H1 (cell line): ENCODE measurements at regions not wholly inside any gene's neighbourhood (a gene's known extent, or its start where the extent isn't known, plus 50 kb on each side); places are given as distances from the start of the nearest gene placed in this dataset.

ENCODE experiments used
- CTCF ChIA-PET: fragments of 300-600 bp; sonication (Branson Sonifier 250); formaldehyde crosslinking; loops from one replicate; lab custom pipeline; 2021; ENCODE audit not compliant: partially characterized antibody; lab: Charles Lee
- POLR2A ChIA-PET: fragments of 300-600 bp; sonication (Branson Sonifier 250); formaldehyde crosslinking; loops from one replicate; lab custom pipeline; 2021; ENCODE audit warnings: inconsistent platforms; ENCODE audit not compliant: partially characterized antibody; lab: Charles Lee
- DNase-seq, 2 experiments: peaks; one replicate each; pipeline versions ENCODE4 v3.0.0 to v3.0.0-alpha.2; 2010 to 2022; ENCODE audit warnings: low spot score in 2 of 2, low read depth in 1 of 2, mixed read lengths in 1 of 2
- FAIRE-seq: peaks from 2 replicates; lab custom pipeline; 2011; peaks lifted over from hg19 to GRCh38; lab: Jason Lieb, UNC
- H2AFZ ChIP-seq: 2 replicates; pipeline ENCODE4 v1.8.1; 2012; ENCODE audit warnings: low read length, inconsistent platforms
- H2AK5ac ChIP-seq: 2 replicates; pipeline ENCODE4 v1.6.1; 2013; ENCODE audit warnings: low read depth, low read length
- H2BK120ac ChIP-seq: replicated peaks from 2 replicates; pipeline ENCODE3; 2013; ENCODE audit warnings: low read depth, low read length, inconsistent platforms
- H2BK12ac ChIP-seq: 2 replicates; pipeline ENCODE4 v1.6.1; 2013; ENCODE audit warnings: low read depth, low read length
- H2BK15ac ChIP-seq: 2 replicates; pipeline ENCODE4 v1.6.1; 2013; ENCODE audit warnings: low read length
- H2BK20ac ChIP-seq: 2 replicates; pipeline ENCODE4 v1.6.1; 2013; ENCODE audit warnings: low read length
- H2BK5ac ChIP-seq: 2 replicates; pipeline ENCODE4 v1.6.1; 2013; ENCODE audit warnings: low read depth, low read length
- H3K14ac ChIP-seq: 2 replicates; pipeline ENCODE4 v1.6.1; 2013; ENCODE audit warnings: inconsistent platforms; ENCODE audit not compliant: insufficient read length
- H3K18ac ChIP-seq: 2 replicates; pipeline ENCODE4 v1.6.1; 2013; ENCODE audit warnings: low read length; ENCODE audit errors: extremely low read depth
- H3K23ac ChIP-seq: 2 replicates; pipeline ENCODE4 v1.6.1; 2013; ENCODE audit warnings: inconsistent platforms; ENCODE audit not compliant: insufficient read length
- H3K23me2 ChIP-seq: 2 replicates; pipeline ENCODE4 v1.6.1; 2013; ENCODE audit warnings: low read depth, low read length
- H3K27ac ChIP-seq: 2 replicates; pipeline ENCODE4 v1.6.1; 2011; ENCODE audit warnings: low read depth, low read length, inconsistent platforms
- H3K27me3 ChIP-seq, 4 experiments: replicated peaks in 1 of 4; 1 replicate in 1 of 4; 2 replicates in 3 of 4; pipeline versions ENCODE4 v1.6.1 to v1.8.1; 2011 to 2013; ENCODE audit warnings: low read length in 3 of 4, mild to moderate bottlenecking in 3 of 4, inconsistent platforms in 2 of 4, mixed read lengths in 2 of 4, moderate library complexity in 1 of 4; ENCODE audit not compliant: control insufficient read depth in 3 of 4, insufficient read depth in 3 of 4; ENCODE audit errors: extremely low read depth in 1 of 4
- H3K36me3 ChIP-seq, 4 experiments: 2 replicates each; pipeline versions ENCODE4 v1.6.1 to v1.8.1; 2011 to 2013; ENCODE audit warnings: mild to moderate bottlenecking in 4 of 4, low read length in 3 of 4, moderate library complexity in 2 of 4, control low read depth in 1 of 4, inconsistent platforms in 1 of 4; ENCODE audit not compliant: insufficient read depth in 4 of 4, control insufficient read depth in 2 of 4
- H3K4ac ChIP-seq: replicated peaks from 2 replicates; pipeline ENCODE3; 2013; ENCODE audit warnings: low read length, low read depth, mixed read lengths, inconsistent platforms; ENCODE audit not compliant: insufficient read length
- H3K4me1 ChIP-seq, 4 experiments: replicated peaks in 1 of 4; 1 replicate in 1 of 4; 2 replicates in 3 of 4; pipeline versions ENCODE4 v1.6.1 to v1.8.1; 2011 to 2013; ENCODE audit warnings: low read length in 3 of 4, inconsistent platforms in 2 of 4, mixed read lengths in 1 of 4; ENCODE audit not compliant: insufficient read depth in 4 of 4, control insufficient read depth in 3 of 4
- H3K4me2 ChIP-seq, 2 experiments: 2 replicates each; pipeline versions ENCODE4 v1.6.1 to v1.8.1; 2011 to 2013; ENCODE audit warnings: low read depth in 2 of 2, low read length in 2 of 2, control low read depth in 1 of 2, inconsistent platforms in 1 of 2, mild to moderate bottlenecking in 1 of 2; ENCODE audit not compliant: insufficient read depth in 1 of 2
- H3K4me3 ChIP-seq, 4 experiments: fragments of 200-600, 300-600 bp in 1 of 4; sonication (generic), shearing (Covaris generic), sonication (Bioruptor Twin) in 1 of 4; 2 replicates each; pipeline versions ENCODE4 v1.5.1 to v1.8.1; 2011 to 2016; ENCODE audit warnings: low read length in 4 of 4, low read depth in 3 of 4, control low read depth in 2 of 4, inconsistent platforms in 2 of 4, mild to moderate bottlenecking in 2 of 4, mixed read lengths in 1 of 4, moderate library complexity in 1 of 4; ENCODE audit not compliant: insufficient read depth in 2 of 4; ENCODE audit errors: extremely low read depth in 1 of 4
- H3K56ac ChIP-seq: replicated peaks from 2 replicates; pipeline ENCODE3; 2013; ENCODE audit warnings: low read depth, mild to moderate bottlenecking, mixed read lengths, low read length, inconsistent platforms; ENCODE audit not compliant: insufficient read length
- H3K79me1 ChIP-seq: 2 replicates; pipeline ENCODE4 v1.6.1; 2013; ENCODE audit warnings: low read depth, low read length, control low read depth
- H3K79me2 ChIP-seq, 2 experiments: 2 replicates each; pipeline versions ENCODE4 v1.6.1 to v1.8.1; 2012 to 2013; ENCODE audit warnings: low read length in 2 of 2, mild to moderate bottlenecking in 2 of 2, inconsistent platforms in 1 of 2; ENCODE audit not compliant: insufficient read depth in 2 of 2, control insufficient read depth in 1 of 2
- H3K9ac ChIP-seq, 4 experiments: replicated peaks in 1 of 4; 1 replicate in 1 of 4; 2 replicates in 3 of 4; pipeline versions ENCODE4 v1.6.1 to v1.8.1; 2011 to 2013; ENCODE audit warnings: low read depth in 3 of 4, low read length in 3 of 4, control low read depth in 2 of 4, mild to moderate bottlenecking in 2 of 4, moderate library complexity in 2 of 4, inconsistent platforms in 1 of 4; ENCODE audit errors: extremely low read depth in 1 of 4
- H3K9me3 ChIP-seq, 2 experiments: 2 replicates each; pipeline versions ENCODE4 v1.6.1 to v1.8.1; 2012 to 2013; ENCODE audit warnings: mild to moderate bottlenecking in 2 of 2, moderate library complexity in 2 of 2, control low read depth in 1 of 2, inconsistent platforms in 1 of 2, low read depth in 1 of 2, low read length in 1 of 2, mixed read lengths in 1 of 2; ENCODE audit not compliant: insufficient read depth in 2 of 2
- H4K20me1 ChIP-seq, 2 experiments: replicated peaks in 1 of 2; 2 replicates each; pipeline versions ENCODE3 to v1.8.1; 2011 to 2013; ENCODE audit warnings: inconsistent platforms in 2 of 2, low read length in 2 of 2, mild to moderate bottlenecking in 1 of 2; ENCODE audit not compliant: insufficient read depth in 2 of 2, control insufficient read depth in 1 of 2
- H4K5ac ChIP-seq: 2 replicates; pipeline ENCODE4 v1.6.1; 2013; ENCODE audit warnings: low read length, low read depth, mixed read lengths, inconsistent platforms; ENCODE audit not compliant: insufficient read length
- H4K8ac ChIP-seq: 2 replicates; pipeline ENCODE4 v1.8.0; 2013; ENCODE audit warnings: mild to moderate bottlenecking, moderate library complexity, low read length, inconsistent platforms; ENCODE audit not compliant: insufficient read depth; ENCODE audit errors: extremely low read depth
- H4K91ac ChIP-seq: replicated peaks from 2 replicates; pipeline ENCODE3; 2013; ENCODE audit warnings: low read length, mixed read lengths, inconsistent platforms; ENCODE audit not compliant: insufficient read length
- ATF3 ChIP-seq: IDR thresholded peaks from 2 replicates; pipeline ENCODE4 v1.6.1; 2011; ENCODE audit warnings: low read depth, mild to moderate bottlenecking, low read length; ENCODE audit not compliant: insufficient read depth
- EZH2 ChIP-seq: fragments of 200-600 bp; sonication (generic); IDR thresholded peaks from 2 replicates; pipeline ENCODE4 v1.7.1; 2012; ENCODE audit warnings: low read depth, mild to moderate bottlenecking, moderate library complexity, low read length, inconsistent platforms; ENCODE audit not compliant: severe bottlenecking
- FOSL1 ChIP-seq: IDR thresholded peaks from 2 replicates; pipeline ENCODE4 v1.6.1; 2011; ENCODE audit warnings: mild to moderate bottlenecking, low read depth, low read length, moderate library complexity; ENCODE audit not compliant: insufficient read depth
- GTF2F1 ChIP-seq: IDR thresholded peaks from 2 replicates; pipeline ENCODE4 v1.6.1; 2012; ENCODE audit warnings: low read depth, low read length, improper control_type of control experiment, borderline replicate concordance
- HDAC6 ChIP-seq: IDR thresholded peaks from one replicate; pipeline ENCODE4 v1.7.1; 2012; ENCODE audit warnings: low read depth, mild to moderate bottlenecking, inconsistent platforms, low read length, moderate library complexity
- JUND ChIP-seq: IDR thresholded peaks from 2 replicates; pipeline ENCODE4 v1.6.1; 2011; ENCODE audit warnings: mild to moderate bottlenecking, improper control_type of control experiment, low read length
- KDM5A ChIP-seq: fragments of 200-600 bp; IDR thresholded peaks from 2 replicates; pipeline ENCODE4 v1.7.1; 2012; ENCODE audit warnings: mild to moderate bottlenecking, low read length, inconsistent platforms, mixed read lengths
- POLR2AphosphoS5 ChIP-seq: IDR thresholded peaks from 2 replicates; pipeline ENCODE4 v1.6.1; 2011; ENCODE audit warnings: low read depth, low read length
- SIX5 ChIP-seq: IDR thresholded peaks from 2 replicates; pipeline ENCODE4 v1.6.1; 2011; ENCODE audit warnings: mild to moderate bottlenecking, low read depth, low read length
- TBP ChIP-seq: IDR thresholded peaks from 2 replicates; pipeline ENCODE4 v1.6.1; 2011; ENCODE audit warnings: low read depth, low read length, improper control_type of control experiment
- WGBS, 2 experiments: shearing (Covaris generic) in 1 of 2; methylation state at CpG; one replicate each; pipeline versions ENCODE4 v1.1.6 to v1.1.7; 2013 to 2015; ENCODE audit warnings: low lambda C conversion rate in 2 of 2, mixed read lengths in 2 of 2, inconsistent platforms in 1 of 2, low coverage in 1 of 2, missing lambda C conversion rate in 1 of 2; ENCODE audit not compliant: insufficient replicate concordance in 2 of 2, insufficient coverage in 1 of 2, insufficient read length in 1 of 2; ENCODE audit errors: extremely low coverage in 1 of 2, missing lambda C conversion rate in 1 of 2; 5-methylcytosine and 5-hydroxymethylcytosine counted together

DNA sequence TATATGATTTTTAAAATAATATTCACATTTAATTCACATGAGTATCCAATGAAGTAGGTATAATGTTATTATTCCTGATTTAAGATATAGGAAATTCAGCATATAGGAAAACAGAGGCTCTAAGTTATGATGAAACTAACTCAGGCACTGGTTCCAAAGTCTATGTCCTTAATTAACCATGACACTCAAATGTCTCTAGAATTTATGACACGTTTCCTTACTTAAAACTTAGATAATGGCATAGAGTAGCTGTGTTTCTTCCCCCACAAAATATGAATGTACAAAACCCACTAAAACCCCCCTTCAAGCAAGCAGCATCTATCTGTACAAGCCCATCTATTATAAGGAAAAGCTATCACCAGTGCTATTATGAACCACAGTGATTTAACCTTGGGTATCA lies 72.9 kb upstream of the CDK1 start:
- Histone ChIP-seq H3K36me3 (no peaks in the 10 kb centered on the region), H2BK120ac (no peak overlapping the region), H3K79me2 (peaks cover 0 to 10% of the 10 kb centered on the region in 2 experiments; a peak in 2 of 4 replicates), H2BK15ac (no peak overlapping the region), H2BK5ac (no peak overlapping the region), H2BK12ac (no peak overlapping the region), H4K91ac (no peak overlapping the region), H3K9me3 (peaks cover 0 to 8% of the 10 kb centered on the region in 2 experiments; a peak in 2 of 4 replicates), H3K27me3 (no peaks in the 10 kb centered on the region), H3K27ac (no peak overlapping the region), H3K18ac (no peak overlapping the region), H3K4me3 (no peak overlapping the region), H3K23me2 (no peaks in the 10 kb centered on the region), H3K56ac (no peak overlapping the region), H3K14ac (no peak overlapping the region), H4K20me1 (no peaks in the 10 kb centered on the region), H4K5ac (no peak overlapping the region), H3K9ac (no peak overlapping the region), H3K4ac (no peak overlapping the region), H3K4me1 (peaks cover 0 to 2% (median 0%) of the 10 kb centered on the region in 4 experiments; a peak in 1 of 7 replicates), H4K8ac (no peak overlapping the region), H3K23ac (no peak overlapping the region), H3K4me2 (no peak overlapping the region), H3K79me1 (no peaks in the 10 kb centered on the region; the same call in 1 of the 2 replicates), H2BK20ac (no peak overlapping the region), H2AK5ac (no peak overlapping the region), H2AFZ (no peak overlapping the region)
- no peak for FAIRE-seq
- WGBS, 2 experiments: 83% methylated on average over 1 of the region's 1 CpG; no CpG with 5 or more reads in 1 of the 2 experiments
- TF ChIP-seq ATF3: no peak
- TF ChIP-seq GTF2F1: no peak
- no peak for TF ChIP-seq HDAC6
- TF ChIP-seq EZH2: no peak
- no peak for TF ChIP-seq KDM5A
- no peak for TF ChIP-seq TBP
- no peak for TF ChIP-seq JUND
- no peak for TF ChIP-seq POLR2AphosphoS5
- no peak for TF ChIP-seq SIX5
- TF ChIP-seq FOSL1: no peak
- CTCF ChIA-PET: interaction anchor here (0.6 to 0.9 kb wide), 3 partner anchors 10 to 69 kb away, joined by 3 to 4 read pairs (median 3); no protein-coding TSS in a partner anchor
- no peak for DNase-seq
- POLR2A ChIA-PET: interaction anchor here (0.9 kb wide), 1 partner anchor 73 kb away, joined by 3 read pairs; the partner anchor contains the start of gene CDK1
